Psoas muscle (tissue), 7 donors: ENCODE measurements at regions not wholly inside any gene's neighbourhood (a gene's known extent, or its start where the extent isn't known, plus 50 kb on each side); places are given as distances from the start of the nearest gene placed in this dataset.
A peak's percentile ranks its signal among the peaks of the same experiment; 100 is the strongest.
"Not testable (repeated sequence)": the region's sequence is repeated elsewhere in the genome, so short reads cannot be mapped to it uniquely, and the experiment has no call there.

Source experiments
- ATAC-seq, 4 donors: fragments of 200-7000 bp; cut with Tn5 transposase; one replicate each; pipeline ENCODE4 v1.9.1; 2020; ENCODE audit warnings: moderate library complexity in 3 of 4, mild to moderate bottlenecking in 2 of 4
- DNase-seq, 2 donors: peaks; one replicate each; pipeline ENCODE4 v3.0.0-alpha.2; 2020
- H3K27ac ChIP-seq: fragments of 200-600 bp; one replicate; pipeline ENCODE4 v1.8.0; 2022
- H3K27me3 ChIP-seq, 3 donors: fragments of 200-600 bp in 1 of 3; one replicate each; pipeline versions ENCODE4 v1.6.1 to v1.8.0; 2013 to 2022; ENCODE audit warnings: low read length in 2 of 3, mild to moderate bottlenecking in 2 of 3, moderate library complexity in 1 of 3; ENCODE audit not compliant: insufficient read depth in 3 of 3
- H3K36me3 ChIP-seq, 2 donors: fragments of 200-600 bp in 1 of 2; one replicate each; pipeline versions ENCODE4 v1.6.1 to v1.8.0; 2013 to 2022; ENCODE audit warnings: low read depth in 1 of 2, mild to moderate bottlenecking in 1 of 2, moderate library complexity in 1 of 2; ENCODE audit not compliant: insufficient read depth in 1 of 2
- H3K4me1 ChIP-seq: fragments of 200-600 bp; one replicate; pipeline ENCODE4 v1.8.0; 2022
- H3K4me3 ChIP-seq: fragments of 200-600 bp; one replicate; pipeline ENCODE4 v1.8.0; 2022; ENCODE audit warnings: mild to moderate bottlenecking
- H3K9me3 ChIP-seq: fragments of 200-600 bp; one replicate; pipeline ENCODE4 v1.8.0; 2022
- CTCF ChIP-seq: fragments of 200-600 bp; IDR thresholded peaks from one replicate; pipeline ENCODE4 v1.8.0; 2022; ENCODE audit warnings: antibody characterized with exemption
- WGBS, 3 donors: extraction: QIAGEN DNeasy Blood & Tissue Kit; methylation state at CpG; one replicate each; pipeline versions ENCODE4 v1.1.6 to v1.1.7; 2013; 5-methylcytosine and 5-hydroxymethylcytosine counted together
- intact Hi-C, 2 donors: fragments of 100-400 bp; cut with DNase I; formaldehyde crosslinking; loops; one replicate each; pipeline versions ENCODE4 v1.11.0 to v1.14.2; 2022
- donor health status: healthy with polysubstance abuse.
- donor health status: DM: no; HTN: no; CAD: no; lungs with moderate emphysema.
- donor health status: Bipolar disorder and iron deficiency.
- donor health status: healthy.
- donor health status: DM: yes; HTN: yes; CAD: no.
- donor health status: DM: no; HTN: no; CAD: no.
- donor health status: DM: yes; HTN: yes; CAD: no.

GRCh38 chr21:8695889-8696288 is 1825.5 kb upstream of the TPTE start:
- H3K4me3 ChIP-seq, ATAC-seq, DNase-seq, H3K27ac ChIP-seq, H3K36me3 ChIP-seq, H3K9me3 ChIP-seq, intact Hi-C loops, H3K27me3 ChIP-seq, H3K4me1 ChIP-seq: not testable (repeated sequence)
- peak; percentile 14 for TF ChIP-seq CTCF
- WGBS, 3 donors = 8 to 29% (median 17%) methylated on average over 2 to 3 of the region's 5 CpGs

GRCh38 chr21:8701297-8701696 is 1820.1 kb upstream of the TPTE start:
- ATAC-seq, H3K27me3 ChIP-seq, intact Hi-C loops, H3K27ac ChIP-seq, H3K4me1 ChIP-seq, H3K4me3 ChIP-seq, DNase-seq, H3K36me3 ChIP-seq, H3K9me3 ChIP-seq: not testable (repeated sequence)
- WGBS, 3 donors = 0 to 33% (median 6%) methylated on average over 1 to 3 of the region's 3 CpGs

GRCh38 chr21:8705829-8706228 is 1815.6 kb upstream of the TPTE start:
- ATAC-seq, DNase-seq, H3K36me3 ChIP-seq, H3K4me1 ChIP-seq, H3K27ac ChIP-seq, H3K27me3 ChIP-seq, H3K9me3 ChIP-seq, H3K4me3 ChIP-seq, intact Hi-C loops: not testable (repeated sequence)
- no CpG with 5 or more reads among the region's 2 CpGs for WGBS, 3 donors
